Progenitor cell of endocrine pancreas (in vitro differentiated cells): ENCODE measurements at regions not wholly inside any gene's neighbourhood (a gene's known extent, or its start where the extent isn't known, plus 50 kb on each side); places are given as distances from the start of the nearest gene placed in this dataset.

Source experiments
- DNase-seq: peaks from one replicate; pipeline ENCODE4 v3.0.0; 2021; ENCODE audit warnings: low spot score; ENCODE audit not compliant: unreplicated experiment
- H3K27ac Mint-ChIP-seq: 2 replicates; pipeline ENCODE4 v1.8.0; 2021; ENCODE audit warnings: mild to moderate bottlenecking, moderate library complexity, mixed read lengths
- H3K27me3 Mint-ChIP-seq: 2 replicates; pipeline ENCODE4 v1.8.0; 2021; ENCODE audit warnings: mixed read lengths
- H3K36me3 Mint-ChIP-seq: 2 replicates; pipeline ENCODE4 v1.8.0; 2022; ENCODE audit warnings: mixed read lengths; ENCODE audit not compliant: insufficient read depth
- H3K4me1 Mint-ChIP-seq: 2 replicates; pipeline ENCODE4 v1.8.0; 2021; ENCODE audit warnings: low read depth, mixed read lengths
- H3K4me3 Mint-ChIP-seq: 2 replicates; pipeline ENCODE4 v1.8.0; 2021; ENCODE audit warnings: low read depth, mild to moderate bottlenecking, moderate library complexity, mixed read lengths
- H3K9me3 Mint-ChIP-seq: 2 replicates; pipeline ENCODE4 v1.8.0; 2021; ENCODE audit warnings: low read depth, mixed read lengths
- CTCF ChIP-seq: fragments of 200-600 bp; sonication (generic); IDR thresholded peaks from one replicate; pipeline ENCODE4 v1.5.0; 2021; ENCODE audit warnings: antibody characterized with exemption, mild to moderate bottlenecking; ENCODE audit not compliant: unreplicated experiment

GRCh38 chr10:105506262-105506661 lies 865.2 kb downstream of the SORCS3 start:
- Mint-ChIP-seq H3K4me1 (no peaks in the 10 kb centered on the region), H3K4me3 (no peak overlapping the region), H3K27ac (no peak overlapping the region), H3K9me3 (no peaks in the 10 kb centered on the region), H3K36me3 (no peaks in the 10 kb centered on the region), H3K27me3 (no peaks in the 10 kb centered on the region)
- no peak for TF ChIP-seq CTCF
- no peak for DNase-seq

- Mint-ChIP-seq H3K9me3 (no peaks in the 10 kb centered on the region), H3K36me3 (no peaks in the 10 kb centered on the region), H3K4me3 (no peak overlapping the region), H3K27me3 (no peaks in the 10 kb centered on the region), H3K27ac (no peak overlapping the region), H3K4me1 (no peaks in the 10 kb centered on the region)
- TF ChIP-seq CTCF = no peak
- DNase-seq = no peak
Measured at GRCh38 chr10:105503714-105504113, 862.6 kb downstream of the SORCS3 start.

GRCh38 chr10:105502058-105502457 lies 861.0 kb downstream of the SORCS3 start:
- Mint-ChIP-seq H3K4me3 (no peak overlapping the region), H3K36me3 (no peaks in the 10 kb centered on the region), H3K27me3 (no peaks in the 10 kb centered on the region), H3K9me3 (no peaks in the 10 kb centered on the region), H3K27ac (no peak overlapping the region), H3K4me1 (no peaks in the 10 kb centered on the region)
- no peak for DNase-seq
- no peak for TF ChIP-seq CTCF

- H3K9me3 Mint-ChIP-seq = no peaks in the 10 kb centered on the region
- DNase-seq = no peak
- no peak overlapping the region for H3K4me3 Mint-ChIP-seq
- H3K27me3 Mint-ChIP-seq = no peaks in the 10 kb centered on the region
- no peak overlapping the region for H3K27ac Mint-ChIP-seq
- TF ChIP-seq CTCF = no peak
- H3K36me3 Mint-ChIP-seq = no peaks in the 10 kb centered on the region
- H3K4me1 Mint-ChIP-seq = no peaks in the 10 kb centered on the region
Measured at GRCh38 chr10:105494944-105495343, 853.9 kb downstream of the SORCS3 start.

GRCh38 chr10:105494303-105494702 lies 853.2 kb downstream of the SORCS3 start:
- no peaks in the 10 kb centered on the region for H3K36me3 Mint-ChIP-seq
- no peaks in the 10 kb centered on the region for H3K4me1 Mint-ChIP-seq
- DNase-seq = no peak
- no peak for TF ChIP-seq CTCF
- H3K27me3 Mint-ChIP-seq = no peaks in the 10 kb centered on the region
- no peak overlapping the region for H3K4me3 Mint-ChIP-seq
- no peaks in the 10 kb centered on the region for H3K9me3 Mint-ChIP-seq
- no peak overlapping the region for H3K27ac Mint-ChIP-seq

GRCh38 chr10:105473170-105473569 lies 832.1 kb downstream of the SORCS3 start:
- Mint-ChIP-seq H3K36me3 (no peaks in the 10 kb centered on the region), H3K27ac (no peak overlapping the region), H3K4me1 (peaks cover 5% of the 10 kb centered on the region), H3K27me3 (no peaks in the 10 kb centered on the region), H3K9me3 (no peaks in the 10 kb centered on the region), H3K4me3 (no peak overlapping the region)
- DNase-seq = no peak
- no peak for TF ChIP-seq CTCF
